ENCODE measurements at regions not wholly inside any gene's neighbourhood (a gene's known extent, or its start where the extent isn't known, plus 50 kb on each side); places are given as distances from the start of the nearest gene placed in this dataset.

DNA sequence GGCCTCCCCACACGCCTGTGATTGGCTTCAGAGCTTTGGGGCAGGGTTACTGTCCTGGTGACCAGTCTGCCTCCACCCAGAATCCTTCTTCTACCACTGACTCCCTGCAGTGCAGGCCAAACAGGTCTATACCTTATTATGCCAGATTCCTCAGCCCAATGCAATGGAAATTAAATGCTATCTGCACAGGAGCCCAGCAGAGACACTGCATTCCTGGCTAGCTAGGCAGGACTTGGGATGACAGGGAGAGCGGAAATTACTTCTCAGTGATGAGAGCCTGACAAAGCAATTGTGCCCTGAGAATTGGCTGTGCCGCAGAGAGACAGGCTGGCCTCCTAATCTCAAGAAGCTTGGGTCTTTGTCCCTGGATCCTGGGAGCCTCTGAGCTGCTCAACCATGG lies 143.8 kb upstream of the NCAM1 start:
- Histone ChIP-seq H2BK120ac (ENCODE audit: low read depth, low read length) (no peak overlapping the region), H4K8ac (ENCODE audit: low read depth, low read length) (no peak overlapping the region), H3K23ac (ENCODE audit: low read length) (no peak overlapping the region), H3K4me1 (ENCODE audit: control insufficient read depth, low read depth, low read length) (peaks cover 5% of the 10 kb centered on the region), H3K56ac (ENCODE audit: low read length) (peak overlapping the region; percentile 11), H3K9ac (ENCODE audit: low read length) (no peak overlapping the region), H3K79me1 (ENCODE audit: low read length) (no peaks in the 10 kb centered on the region), H2BK15ac (replicated peaks; ENCODE audit: low read depth) (no peak overlapping the region), H3K4me3 (ENCODE audit: low read length) (no peak overlapping the region), H2BK5ac (ENCODE audit: low read length) (no peak overlapping the region), H3K79me2 (ENCODE audit: control insufficient read depth, insufficient read depth, low read length) (no peaks in the 10 kb centered on the region), H3K18ac (ENCODE audit: low read length) (peak overlapping the region; percentile 1), H3K4me2 (ENCODE audit: low read length) (no peak overlapping the region), H3K27ac (ENCODE audit: low read depth, low read length) (peak overlapping the region; percentile 34), H3K36me3 (ENCODE audit: control insufficient read depth, insufficient read depth, low read length) (no peaks in the 10 kb centered on the region), H3K4ac (ENCODE audit: low read depth, low read length) (no peak overlapping the region), H4K5ac (ENCODE audit: low read length) (no peak overlapping the region), H2AK5ac (ENCODE audit: low read length) (no peak overlapping the region), H3K27me3 (ENCODE audit: insufficient read depth, low read length, poor library complexity) (no peaks in the 10 kb centered on the region)
- no CpG with 5 or more reads among the region's 3 CpGs for WGBS (ENCODE audit: extremely low coverage, insufficient coverage, low lambda C conversion rate)
- peak; percentile 91 for DNase-seq

GRCh38 chr11:112822478-112823274 lies 138.5 kb upstream of the NCAM1 start:
- Histone ChIP-seq H3K79me1 (ENCODE audit: low read length) (no peaks in the 10 kb centered on the region), H3K4me1 (ENCODE audit: control insufficient read depth, low read depth, low read length) (peaks cover 10% of the 10 kb centered on the region), H2AK5ac (ENCODE audit: low read length) (no peak overlapping the region), H3K18ac (ENCODE audit: low read length) (no peak overlapping the region), H3K27me3 (ENCODE audit: insufficient read depth, low read length, poor library complexity) (no peaks in the 10 kb centered on the region), H3K36me3 (ENCODE audit: control insufficient read depth, insufficient read depth, low read length) (no peaks in the 10 kb centered on the region), H3K4me2 (ENCODE audit: low read length) (no peak overlapping the region), H3K4me3 (ENCODE audit: low read length) (no peak overlapping the region), H3K4ac (ENCODE audit: low read depth, low read length) (no peak overlapping the region), H2BK15ac (replicated peaks; ENCODE audit: low read depth) (no peak overlapping the region), H3K23ac (ENCODE audit: low read length) (no peak overlapping the region), H3K9ac (ENCODE audit: low read length) (no peak overlapping the region), H2BK5ac (ENCODE audit: low read length) (no peak overlapping the region), H4K8ac (ENCODE audit: low read depth, low read length) (no peak overlapping the region), H2BK120ac (ENCODE audit: low read depth, low read length) (no peak overlapping the region), H3K27ac (ENCODE audit: low read depth, low read length) (no peak overlapping the region), H3K56ac (ENCODE audit: low read length) (no peak overlapping the region), H4K5ac (ENCODE audit: low read length) (no peak overlapping the region), H3K79me2 (ENCODE audit: control insufficient read depth, insufficient read depth, low read length) (no peaks in the 10 kb centered on the region)
- peak; percentile 70 for DNase-seq
- no CpG with 5 or more reads among the region's 3 CpGs for WGBS (ENCODE audit: extremely low coverage, insufficient coverage, low lambda C conversion rate)

DNA sequence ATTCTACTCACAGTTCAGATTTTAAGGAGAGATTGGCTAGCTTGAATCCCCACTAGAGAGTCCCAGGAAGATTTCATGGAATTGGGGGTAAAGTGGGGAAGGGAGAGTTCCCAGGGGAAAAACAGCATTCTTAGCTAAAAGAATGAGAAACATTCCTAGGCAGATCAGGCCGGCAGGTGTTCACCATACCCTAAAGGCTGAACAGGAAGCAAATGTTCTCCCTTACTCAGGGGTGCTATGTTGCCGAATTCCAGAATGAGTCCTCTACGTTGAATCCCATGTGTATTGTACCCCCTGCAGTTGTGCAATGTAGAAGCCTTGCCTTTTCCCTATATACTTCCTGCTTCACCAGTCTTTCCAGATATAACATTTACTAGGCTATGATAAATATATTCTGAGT lies 135.2 kb upstream of the NCAM1 start:
- Histone ChIP-seq H3K27me3 (ENCODE audit: insufficient read depth, low read length, poor library complexity) (no peaks in the 10 kb centered on the region), H3K4ac (ENCODE audit: low read depth, low read length) (no peak overlapping the region), H2BK15ac (replicated peaks; ENCODE audit: low read depth) (no peak overlapping the region), H3K27ac (ENCODE audit: low read depth, low read length) (no peak overlapping the region), H3K79me2 (ENCODE audit: control insufficient read depth, insufficient read depth, low read length) (no peaks in the 10 kb centered on the region), H3K23ac (ENCODE audit: low read length) (no peak overlapping the region), H2AK5ac (ENCODE audit: low read length) (no peak overlapping the region), H3K79me1 (ENCODE audit: low read length) (no peaks in the 10 kb centered on the region), H2BK5ac (ENCODE audit: low read length) (no peak overlapping the region), H3K9ac (ENCODE audit: low read length) (no peak overlapping the region), H3K4me1 (ENCODE audit: control insufficient read depth, low read depth, low read length) (peaks cover 8% of the 10 kb centered on the region), H3K36me3 (ENCODE audit: control insufficient read depth, insufficient read depth, low read length) (no peaks in the 10 kb centered on the region), H3K18ac (ENCODE audit: low read length) (no peak overlapping the region), H3K56ac (ENCODE audit: low read length) (no peak overlapping the region), H3K4me3 (ENCODE audit: low read length) (no peak overlapping the region), H2BK120ac (ENCODE audit: low read depth, low read length) (no peak overlapping the region), H3K4me2 (ENCODE audit: low read length) (no peak overlapping the region), H4K5ac (ENCODE audit: low read length) (no peak overlapping the region), H4K8ac (ENCODE audit: low read depth, low read length) (no peak overlapping the region)
- DNase-seq, result peak; percentile 60
- no CpG with 5 or more reads among the region's 3 CpGs for WGBS (ENCODE audit: extremely low coverage, insufficient coverage, low lambda C conversion rate)

DNA sequence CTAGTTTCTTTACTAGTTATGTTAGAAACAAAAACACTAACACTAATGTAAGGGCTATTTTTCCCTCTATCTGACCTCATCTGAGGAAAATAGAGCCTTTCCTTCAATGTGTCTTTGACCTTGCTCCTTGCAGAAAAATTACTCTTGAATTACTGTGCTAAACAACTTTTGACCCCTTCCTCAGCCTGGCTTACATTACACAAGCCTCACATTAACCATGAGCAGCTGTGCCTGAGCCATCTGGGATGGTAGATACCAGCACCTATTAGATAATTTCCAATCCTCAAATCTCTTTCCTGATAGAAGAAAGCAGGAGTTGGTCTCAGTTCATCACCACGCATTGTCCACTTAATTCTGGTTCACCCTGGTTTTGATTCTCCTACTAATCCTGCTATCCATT lies 134.4 kb upstream of the NCAM1 start:
- Histone ChIP-seq H3K18ac (ENCODE audit: low read length) (no peak overlapping the region), H3K4me1 (ENCODE audit: control insufficient read depth, low read depth, low read length) (peaks cover 8% of the 10 kb centered on the region), H3K23ac (ENCODE audit: low read length) (no peak overlapping the region), H3K79me2 (ENCODE audit: control insufficient read depth, insufficient read depth, low read length) (no peaks in the 10 kb centered on the region), H3K79me1 (ENCODE audit: low read length) (no peaks in the 10 kb centered on the region), H3K36me3 (ENCODE audit: control insufficient read depth, insufficient read depth, low read length) (no peaks in the 10 kb centered on the region), H3K4me2 (ENCODE audit: low read length) (no peak overlapping the region), H3K4me3 (ENCODE audit: low read length) (no peak overlapping the region), H4K5ac (ENCODE audit: low read length) (no peak overlapping the region), H2BK15ac (replicated peaks; ENCODE audit: low read depth) (no peak overlapping the region), H2BK120ac (ENCODE audit: low read depth, low read length) (no peak overlapping the region), H4K8ac (ENCODE audit: low read depth, low read length) (no peak overlapping the region), H3K9ac (ENCODE audit: low read length) (no peak overlapping the region), H3K4ac (ENCODE audit: low read depth, low read length) (no peak overlapping the region), H3K56ac (ENCODE audit: low read length) (no peak overlapping the region), H2AK5ac (ENCODE audit: low read length) (no peak overlapping the region), H3K27me3 (ENCODE audit: insufficient read depth, low read length, poor library complexity) (no peaks in the 10 kb centered on the region), H2BK5ac (ENCODE audit: low read length) (no peak overlapping the region), H3K27ac (ENCODE audit: low read depth, low read length) (no peak overlapping the region)
- no CpG with 5 or more reads among the region's 1 CpG for WGBS (ENCODE audit: extremely low coverage, insufficient coverage, low lambda C conversion rate)
- no peak for DNase-seq

DNA sequence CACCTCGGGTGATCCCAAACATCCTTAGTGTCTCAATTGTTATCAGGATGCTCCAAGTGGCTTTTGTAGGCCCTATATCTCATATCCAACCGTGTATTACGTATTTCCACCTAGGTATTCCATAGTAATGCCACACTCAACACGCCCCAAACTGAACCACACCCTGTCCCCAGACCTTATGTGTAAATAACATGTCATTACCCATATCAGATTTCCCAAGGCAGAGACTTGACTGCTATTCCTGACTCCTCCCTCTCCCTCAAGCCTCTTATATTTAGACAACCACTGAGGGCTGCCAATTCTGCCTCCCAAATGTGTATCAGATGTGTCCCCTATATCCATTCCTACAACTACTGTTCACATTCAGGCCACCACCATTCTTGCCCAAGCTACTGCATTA lies 132.8 kb upstream of the NCAM1 start:
- H2BK5ac ChIP-seq (ENCODE audit: low read length), result no peak overlapping the region
- H3K27ac ChIP-seq (ENCODE audit: low read depth, low read length), result no peak overlapping the region
- H3K36me3 ChIP-seq (ENCODE audit: control insufficient read depth, insufficient read depth, low read length), result no peaks in the 10 kb centered on the region

More for the DNA sequence above, 132.8 kb upstream of the NCAM1 start:
- no peaks in the 10 kb centered on the region for H3K79me2 ChIP-seq (ENCODE audit: control insufficient read depth, insufficient read depth, low read length)
- H3K4me2 ChIP-seq (ENCODE audit: low read length), result no peak overlapping the region
- H2BK120ac ChIP-seq (ENCODE audit: low read depth, low read length), result no peak overlapping the region
- H3K9ac ChIP-seq (ENCODE audit: low read length), result no peak overlapping the region
- no peak overlapping the region for H2AK5ac ChIP-seq (ENCODE audit: low read length)
- H3K4ac ChIP-seq (ENCODE audit: low read depth, low read length), result no peak overlapping the region
- no CpG with 5 or more reads among the region's 4 CpGs for WGBS (ENCODE audit: extremely low coverage, insufficient coverage, low lambda C conversion rate)
- H3K4me3 ChIP-seq (ENCODE audit: low read length), result no peak overlapping the region
- H3K79me1 ChIP-seq (ENCODE audit: low read length), result no peaks in the 10 kb centered on the region
- H3K23ac ChIP-seq (ENCODE audit: low read length), result no peak overlapping the region
- H2BK15ac ChIP-seq (replicated peaks; ENCODE audit: low read depth), result no peak overlapping the region
- H3K56ac ChIP-seq (ENCODE audit: low read length), result no peak overlapping the region
- H3K4me1 ChIP-seq (ENCODE audit: control insufficient read depth, low read depth, low read length), result no peaks in the 10 kb centered on the region
- no peak overlapping the region for H4K5ac ChIP-seq (ENCODE audit: low read length)
- no peaks in the 10 kb centered on the region for H3K27me3 ChIP-seq (ENCODE audit: insufficient read depth, low read length, poor library complexity)
- no peak overlapping the region for H4K8ac ChIP-seq (ENCODE audit: low read depth, low read length)
- no peak overlapping the region for H3K18ac ChIP-seq (ENCODE audit: low read length)
- no peak for DNase-seq

Measured in mesendoderm (in vitro differentiated cells).